GM06990 (cell line): ENCODE measurements at regions not wholly inside any gene's neighbourhood (a gene's known extent, or its start where the extent isn't known, plus 50 kb on each side); places are given as distances from the start of the nearest gene placed in this dataset.

ENCODE experiments used
- DNase-seq: peaks from one replicate; pipeline ENCODE4 v3.0.0-alpha.2; 2011; ENCODE audit not compliant: insufficient read length; ENCODE audit errors: extremely low read depth
- H3K27me3 ChIP-seq: replicated peaks from 2 replicates; pipeline ENCODE4 v1.6.0; 2011; ENCODE audit warnings: low read length; ENCODE audit not compliant: control insufficient read depth, insufficient read depth
- H3K36me3 ChIP-seq: 2 replicates; pipeline ENCODE4 v1.5.1; 2011; ENCODE audit warnings: low read length; ENCODE audit not compliant: control insufficient read depth, insufficient read depth
- H3K4me3 ChIP-seq: replicated peaks from 2 replicates; pipeline ENCODE4 v1.5.1; 2011; ENCODE audit warnings: low read depth, mild to moderate bottlenecking, control low read depth, low read length
- CTCF ChIP-seq: IDR thresholded peaks from 2 replicates; pipeline ENCODE4 v1.5.1; 2011; ENCODE audit warnings: low read length, control low read depth, mild to moderate bottlenecking, inconsistent platforms; ENCODE audit not compliant: insufficient read depth, poor library complexity, severe bottlenecking

GRCh38 chr16:6297666-6298410, 1034.8 kb upstream of the RBFOX1 start:
- no peaks in the 10 kb centered on the region for H3K36me3 ChIP-seq
- no peaks in the 10 kb centered on the region for H3K27me3 ChIP-seq
- no peak overlapping the region for H3K4me3 ChIP-seq
- DNase-seq = no peak
- no peak for TF ChIP-seq CTCF

DNA sequence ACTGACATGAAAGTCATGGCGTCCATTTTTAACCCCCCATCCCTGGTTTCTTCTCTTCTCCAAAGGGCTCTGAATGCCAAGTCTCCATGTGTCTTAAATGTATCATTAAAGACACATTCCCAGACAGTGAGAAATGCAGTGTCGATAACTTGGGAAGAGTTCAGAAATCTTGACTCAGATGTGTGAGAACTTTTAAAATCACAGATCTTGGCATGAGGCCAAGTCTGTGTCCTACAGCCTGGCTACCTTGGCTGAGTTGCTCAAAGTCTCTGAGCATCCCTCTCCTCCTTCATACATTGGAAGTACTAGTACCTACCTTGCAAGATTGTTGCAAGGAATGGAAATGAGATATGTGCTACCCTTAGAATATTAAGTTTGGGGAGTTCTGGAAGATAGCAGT, 1046.5 kb upstream of the RBFOX1 start:
- Histone ChIP-seq H3K4me3 (no peak overlapping the region), H3K27me3 (no peaks in the 10 kb centered on the region), H3K36me3 (no peaks in the 10 kb centered on the region)
- no peak for TF ChIP-seq CTCF
- DNase-seq = no peak

DNA sequence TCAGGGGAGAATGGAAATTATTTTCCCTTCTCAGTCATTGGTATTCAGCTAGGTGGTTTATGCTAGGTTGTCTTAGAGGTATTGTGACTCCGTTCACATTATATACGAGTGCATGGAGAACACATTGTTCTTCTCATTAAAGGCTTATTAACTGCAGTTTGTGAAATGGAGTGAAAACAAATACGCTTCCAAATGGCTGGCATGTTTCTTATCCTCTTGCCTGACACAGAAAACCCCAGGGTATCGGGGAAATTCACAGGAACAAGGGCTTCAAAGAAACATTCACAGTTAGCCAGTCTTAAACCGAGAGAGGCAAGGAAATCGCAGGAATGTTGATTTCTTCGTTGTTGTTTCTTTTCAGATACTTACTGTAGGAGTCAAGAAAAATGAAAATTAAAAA, 1047.9 kb upstream of the RBFOX1 start:
- TF ChIP-seq CTCF = no peak
- H3K36me3 ChIP-seq = no peaks in the 10 kb centered on the region
- no peak overlapping the region for H3K4me3 ChIP-seq
- no peak for DNase-seq
- H3K27me3 ChIP-seq = no peaks in the 10 kb centered on the region

GRCh38 chr16:6281994-6282393, 1050.7 kb upstream of the RBFOX1 start:
- no peak overlapping the region for H3K4me3 ChIP-seq
- H3K36me3 ChIP-seq = no peaks in the 10 kb centered on the region
- DNase-seq = no peak
- TF ChIP-seq CTCF = no peak
- no peaks in the 10 kb centered on the region for H3K27me3 ChIP-seq

DNA sequence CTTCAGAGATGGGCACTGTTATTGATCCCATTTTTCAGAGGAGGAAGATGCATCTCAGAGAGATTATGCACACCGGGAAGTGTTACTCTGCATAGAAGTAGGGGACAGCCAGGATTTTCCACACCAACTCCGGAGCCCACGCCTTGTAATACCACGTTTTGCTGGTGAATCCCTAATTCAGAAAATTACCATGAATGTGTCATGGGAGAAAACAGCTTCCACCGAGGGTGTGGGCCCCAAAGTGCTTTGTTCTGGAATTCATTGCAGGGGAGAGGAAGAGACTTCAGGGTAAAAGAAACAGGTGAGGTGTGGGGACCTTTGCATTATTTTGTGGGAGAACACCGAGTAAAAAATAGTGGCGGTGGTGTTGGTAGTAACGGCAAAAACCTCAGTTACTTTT, 1051.4 kb upstream of the RBFOX1 start:
- no peaks in the 10 kb centered on the region for H3K36me3 ChIP-seq
- no peak for DNase-seq
- no peak for TF ChIP-seq CTCF
- no peaks in the 10 kb centered on the region for H3K27me3 ChIP-seq
- H3K4me3 ChIP-seq = no peak overlapping the region

DNA sequence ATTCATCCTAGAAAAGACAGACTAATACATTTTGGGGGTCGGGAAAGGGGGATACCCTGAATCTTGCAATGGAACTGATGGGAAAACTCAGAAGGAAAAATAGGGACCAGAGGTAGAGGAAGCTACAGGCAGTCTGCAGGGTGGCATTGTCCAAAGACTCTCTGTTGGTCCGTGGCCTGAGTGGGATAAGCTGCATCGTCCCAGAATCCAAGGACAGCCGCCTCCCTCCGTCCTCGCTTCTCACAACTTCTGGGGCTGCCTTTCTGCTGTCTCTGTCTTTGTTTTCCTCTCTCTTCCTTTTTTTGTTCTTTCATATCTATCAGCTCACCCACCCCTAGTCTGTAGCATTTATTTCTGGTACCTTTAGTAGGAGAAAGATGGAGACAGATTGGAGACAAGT, 1052.6 kb upstream of the RBFOX1 start:
- DNase-seq = no peak
- Histone ChIP-seq H3K27me3 (no peaks in the 10 kb centered on the region), H3K4me3 (no peak overlapping the region), H3K36me3 (no peaks in the 10 kb centered on the region)
- no peak for TF ChIP-seq CTCF
